Kasumi-1 (cell line): ENCODE measurements at regions not wholly inside any gene's neighbourhood (a gene's known extent, or its start where the extent isn't known, plus 50 kb on each side); places are given as distances from the start of the nearest gene placed in this dataset.
"Not testable (repeated sequence)": the region's sequence is repeated elsewhere in the genome, so short reads cannot be mapped to it uniquely, and the experiment has no call there.

Source experiments
- DNase-seq, 2 experiments: peaks; one replicate each; lab custom pipeline; 2025; lab: John Stamatoyannopoulos, UW

GRCh38 chr2:123816928-123817327, 208.2 kb upstream of the CNTNAP5 start:
- DNase-seq, result no peak

- no peak for DNase-seq
These were observed 198.3 kb upstream of the CNTNAP5 start for GRCh38 chr2:123826729-123827271.

- no peak for DNase-seq
These were observed 185.8 kb upstream of the CNTNAP5 start for GRCh38 chr2:123839326-123839725.

- no peak for DNase-seq
These were observed 185.1 kb upstream of the CNTNAP5 start for GRCh38 chr2:123840016-123840415.

GRCh38 chr2:123840574-123840973, 184.5 kb upstream of the CNTNAP5 start:
- no peak for DNase-seq

GRCh38 chr2:123851281-123851680, 173.8 kb upstream of the CNTNAP5 start:
- no peak for DNase-seq

- DNase-seq, result peak; percentile 12 to 53
These were observed 171.9 kb upstream of the CNTNAP5 start for GRCh38 chr2:123853161-123853560.

- not testable (repeated sequence) for DNase-seq
These were observed 166.1 kb upstream of the CNTNAP5 start for GRCh38 chr2:123859031-123859430.

GRCh38 chr2:123864416-123864815, 160.7 kb upstream of the CNTNAP5 start:
- no peak for DNase-seq

GRCh38 chr2:123870206-123870880, 154.7 kb upstream of the CNTNAP5 start:
- no peak for DNase-seq

- DNase-seq, result no peak
These were observed 154.2 kb upstream of the CNTNAP5 start for GRCh38 chr2:123870881-123871276.

GRCh38 chr2:123890148-123890547, 134.9 kb upstream of the CNTNAP5 start:
- no peak for DNase-seq

- no peak for DNase-seq
These were observed 130.9 kb upstream of the CNTNAP5 start for GRCh38 chr2:123894167-123894566.

GRCh38 chr2:123895651-123896050, 129.4 kb upstream of the CNTNAP5 start:
- no peak for DNase-seq

- DNase-seq, result no peak
These were observed 123.8 kb upstream of the CNTNAP5 start for GRCh38 chr2:123901256-123901655.

- DNase-seq, result no peak
These were observed 118.7 kb upstream of the CNTNAP5 start for GRCh38 chr2:123906361-123906760.

- no peak for DNase-seq
These were observed 116.6 kb upstream of the CNTNAP5 start for GRCh38 chr2:123908522-123908921.

GRCh38 chr2:123912171-123912570, 112.9 kb upstream of the CNTNAP5 start:
- no peak for DNase-seq

- DNase-seq, result peak; percentile 65 to 73
These were observed 111.8 kb upstream of the CNTNAP5 start for GRCh38 chr2:123913143-123913735.

- DNase-seq, result no peak
These were observed 109.7 kb upstream of the CNTNAP5 start for GRCh38 chr2:123915380-123915779.

- DNase-seq, result no peak
These were observed 109.0 kb upstream of the CNTNAP5 start for GRCh38 chr2:123916051-123916450.

- peak; percentile 15 to 33 for DNase-seq
These were observed 108.6 kb upstream of the CNTNAP5 start for GRCh38 chr2:123916531-123916930.

- DNase-seq, result no peak
These were observed 107.8 kb upstream of the CNTNAP5 start for GRCh38 chr2:123917241-123917640.

- no peak for DNase-seq
These were observed 96.7 kb upstream of the CNTNAP5 start for GRCh38 chr2:123928358-123928757.
